ENCODE measurements at regions not wholly inside any gene's neighbourhood (a gene's known extent, or its start where the extent isn't known, plus 50 kb on each side); places are given as distances from the start of the nearest gene placed in this dataset.

GRCh38 chr5:127997201-127997704, 86.3 kb upstream of the SLC12A2 start:
- 92% methylated on average over 5 of the region's 5 CpGs; no CpG with 5 or more reads in 1 of the 2 experiments for WGBS, 2 experiments (ENCODE audit: extremely low coverage in 1 of 2, insufficient coverage in 1 of 2, insufficient read length in 1 of 2, insufficient replicate concordance in 2 of 2, low coverage in 1 of 2, low lambda C conversion rate in 2 of 2, missing lambda C conversion rate in 1 of 2)
- Histone ChIP-seq H3K27me3 (replicated peaks in 1 of 4; ENCODE audit: control insufficient read depth in 3 of 4, extremely low read depth in 1 of 4, insufficient read depth in 3 of 4, low read length in 3 of 4) (no peaks in the 10 kb centered on the region), H3K23ac (ENCODE audit: insufficient read length) (no peak overlapping the region), H3K18ac (ENCODE audit: extremely low read depth, low read length) (no peak overlapping the region), H3K36me3 (ENCODE audit: control insufficient read depth in 2 of 4, insufficient read depth in 4 of 4, low read length in 3 of 4) (no peaks in the 10 kb centered on the region), H4K8ac (ENCODE audit: extremely low read depth, insufficient read depth, low read length) (no peak overlapping the region), H3K79me1 (ENCODE audit: low read depth, low read length) (no peaks in the 10 kb centered on the region), H3K79me2 (ENCODE audit: control insufficient read depth in 1 of 2, insufficient read depth in 2 of 2, low read length in 2 of 2) (no peaks in the 10 kb centered on the region), H3K4ac (replicated peaks; ENCODE audit: insufficient read length, low read depth, low read length) (no peak overlapping the region), H3K9me3 (ENCODE audit: insufficient read depth in 2 of 2, low read depth in 1 of 2, low read length in 1 of 2) (no peaks in the 10 kb centered on the region), H3K23me2 (ENCODE audit: low read depth, low read length) (no peaks in the 10 kb centered on the region), H2BK12ac (ENCODE audit: low read depth, low read length) (no peak overlapping the region), H2BK20ac (ENCODE audit: low read length) (no peak overlapping the region), H3K4me3 (ENCODE audit: extremely low read depth in 1 of 4, insufficient read depth in 2 of 4, low read depth in 3 of 4, low read length in 4 of 4) (no peak overlapping the region), H3K14ac (ENCODE audit: insufficient read length) (no peak overlapping the region), H3K56ac (replicated peaks; ENCODE audit: insufficient read length, low read depth, low read length) (no peak overlapping the region), H3K9ac (replicated peaks in 1 of 4; ENCODE audit: extremely low read depth in 1 of 4, low read depth in 3 of 4, low read length in 3 of 4) (no peak overlapping the region), H4K5ac (ENCODE audit: insufficient read length, low read depth, low read length) (no peak overlapping the region), H3K4me2 (ENCODE audit: insufficient read depth in 1 of 2, low read depth in 2 of 2, low read length in 2 of 2) (no peak overlapping the region), H2BK15ac (ENCODE audit: low read length) (no peak overlapping the region), H2AK5ac (ENCODE audit: low read depth, low read length) (no peak overlapping the region), H3K4me1 (replicated peaks in 1 of 4; ENCODE audit: control insufficient read depth in 3 of 4, insufficient read depth in 4 of 4, low read length in 3 of 4) (no peaks in the 10 kb centered on the region), H3K27ac (ENCODE audit: low read depth, low read length) (no peak overlapping the region), H4K20me1 (replicated peaks in 1 of 2; ENCODE audit: control insufficient read depth in 1 of 2, insufficient read depth in 2 of 2, low read length in 2 of 2) (no peaks in the 10 kb centered on the region), H2AFZ (ENCODE audit: low read length) (no peak overlapping the region), H2BK120ac (replicated peaks; ENCODE audit: low read depth, low read length) (no peak overlapping the region), H4K91ac (replicated peaks; ENCODE audit: insufficient read length, low read length) (no peak overlapping the region), H2BK5ac (ENCODE audit: low read depth, low read length) (no peak overlapping the region)
- ChIA-PET POLR2A (ENCODE audit: partially characterized antibody) (no interaction called here), CTCF (ENCODE audit: partially characterized antibody) (interaction anchor here (0.5 to 1.4 kb wide), 5 partner anchors 11 to 132 kb away, joined by 3 to 6 read pairs (median 3); no protein-coding TSS in a partner anchor)
- TF ChIP-seq ATF3 (IDR thresholded peaks at IDR 0.05; ENCODE audit: insufficient read depth, low read depth, low read length) = no peak
- TF ChIP-seq POLR2AphosphoS5 (IDR thresholded peaks at IDR 0.05; ENCODE audit: low read depth, low read length) = no peak
- TF ChIP-seq CBX5 (IDR thresholded peaks at IDR 0.05; ENCODE audit: low read depth, low read length) = no peak
- TF ChIP-seq RAD21 (IDR thresholded peaks at IDR 0.05 in 1 of 2, conservative IDR thresholded peaks at IDR 0.05 in 1 of 2; ENCODE audit: low read depth in 2 of 2, low read length in 2 of 2) = no peak
- FAIRE-seq (no peak), DNase-seq (ENCODE audit: low read depth in 1 of 2, low spot score in 2 of 2) (no peak)
